Nephron progenitor cell (in vitro differentiated cells): ENCODE measurements at regions not wholly inside any gene's neighbourhood (a gene's known extent, or its start where the extent isn't known, plus 50 kb on each side); places are given as distances from the start of the nearest gene placed in this dataset.
"Not testable (repeated sequence)": the region's sequence is repeated elsewhere in the genome, so short reads cannot be mapped to it uniquely, and the experiment has no call there.

Source experiments
- DNase-seq: peaks from one replicate; pipeline ENCODE4 v3.0.0; 2021
- H3K27ac Mint-ChIP-seq: 2 replicates; pipeline ENCODE4 v1.8.0; 2021; ENCODE audit warnings: mild to moderate bottlenecking, moderate library complexity, mixed read lengths
- H3K27me3 Mint-ChIP-seq: 2 replicates; pipeline ENCODE4 v1.8.0; 2021; ENCODE audit warnings: mild to moderate bottlenecking, low read depth, mixed read lengths; ENCODE audit not compliant: poor library complexity
- H3K36me3 Mint-ChIP-seq: 2 replicates; pipeline ENCODE4 v1.8.0; 2021; ENCODE audit warnings: low read depth, mixed read lengths
- H3K4me1 Mint-ChIP-seq: 2 replicates; pipeline ENCODE4 v1.8.0; 2021; ENCODE audit warnings: mixed read lengths
- H3K4me3 Mint-ChIP-seq: 2 replicates; pipeline ENCODE4 v1.8.0; 2021; ENCODE audit warnings: mild to moderate bottlenecking, moderate library complexity, mixed read lengths
- H3K9me3 Mint-ChIP-seq: 2 replicates; pipeline ENCODE4 v1.8.0; 2021; ENCODE audit warnings: mild to moderate bottlenecking, moderate library complexity, mixed read lengths
- CTCF ChIP-seq: fragments of 200-600 bp; sonication (generic); IDR thresholded peaks from 2 replicates; pipeline ENCODE4 v1.5.0; 2021; ENCODE audit warnings: antibody characterized with exemption

- H3K27me3 Mint-ChIP-seq = no peaks in the 10 kb centered on the region
- no peak overlapping the region for H3K4me3 Mint-ChIP-seq
- peaks cover 8% of the 10 kb centered on the region for H3K9me3 Mint-ChIP-seq
Measured at GRCh38 chr9:78103971-78104433, 72.4 kb upstream of the GNAQ start.

GRCh38 chr9:78101247-78101646 lies 69.6 kb upstream of the GNAQ start:
- TF ChIP-seq CTCF = no peak
- Mint-ChIP-seq H3K27ac (no peak overlapping the region), H3K27me3 (peaks cover 5% of the 10 kb centered on the region), H3K4me1 (peaks cover 7% of the 10 kb centered on the region), H3K4me3 (no peak overlapping the region), H3K36me3 (no peaks in the 10 kb centered on the region), H3K9me3 (peaks cover 8% of the 10 kb centered on the region)
- DNase-seq = no peak

More at GRCh38 chr9:78103971-78104433, 72.4 kb upstream of the GNAQ start:
- H3K27ac Mint-ChIP-seq = no peak overlapping the region
- DNase-seq = no peak
- H3K4me1 Mint-ChIP-seq = peaks cover 7% of the 10 kb centered on the region
- H3K36me3 Mint-ChIP-seq = no peaks in the 10 kb centered on the region
- no peak for TF ChIP-seq CTCF

- no peak for TF ChIP-seq CTCF
- Mint-ChIP-seq H3K27me3 (peaks cover 5% of the 10 kb centered on the region), H3K27ac (no peak overlapping the region), H3K9me3 (peaks cover 8% of the 10 kb centered on the region), H3K36me3 (no peaks in the 10 kb centered on the region), H3K4me3 (no peak overlapping the region), H3K4me1 (peaks cover 7% of the 10 kb centered on the region)
- DNase-seq = no peak
Measured at GRCh38 chr9:78097541-78097940, 65.9 kb upstream of the GNAQ start.

GRCh38 chr9:78091731-78092130 lies 60.1 kb upstream of the GNAQ start:
- Mint-ChIP-seq H3K4me1 (no peaks in the 10 kb centered on the region), H3K27me3 (no peaks in the 10 kb centered on the region), H3K9me3 (peaks cover 9% of the 10 kb centered on the region), H3K27ac (no peak overlapping the region), H3K36me3 (no peaks in the 10 kb centered on the region), H3K4me3 (no peak overlapping the region)
- no peak for DNase-seq
- no peak for TF ChIP-seq CTCF

DNA sequence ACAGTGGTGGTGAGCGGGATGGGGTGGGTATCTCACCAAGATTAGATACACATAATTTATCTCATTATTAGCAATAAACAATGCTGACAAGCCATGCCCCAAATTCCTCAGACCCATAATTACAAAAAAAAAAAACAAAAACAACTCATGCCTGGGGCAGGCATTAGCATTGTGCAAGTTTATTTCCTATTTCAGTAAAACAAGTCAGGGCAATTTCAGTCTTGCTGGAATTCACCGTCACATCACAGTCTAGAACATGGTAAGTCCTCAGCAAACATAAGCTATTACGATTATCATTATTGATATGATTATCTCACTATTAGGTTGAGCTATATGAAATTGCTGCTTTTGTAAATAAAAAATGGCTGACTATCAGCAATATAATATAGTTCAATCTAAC lies 57.5 kb upstream of the GNAQ start:
- no peak for TF ChIP-seq CTCF

DNA sequence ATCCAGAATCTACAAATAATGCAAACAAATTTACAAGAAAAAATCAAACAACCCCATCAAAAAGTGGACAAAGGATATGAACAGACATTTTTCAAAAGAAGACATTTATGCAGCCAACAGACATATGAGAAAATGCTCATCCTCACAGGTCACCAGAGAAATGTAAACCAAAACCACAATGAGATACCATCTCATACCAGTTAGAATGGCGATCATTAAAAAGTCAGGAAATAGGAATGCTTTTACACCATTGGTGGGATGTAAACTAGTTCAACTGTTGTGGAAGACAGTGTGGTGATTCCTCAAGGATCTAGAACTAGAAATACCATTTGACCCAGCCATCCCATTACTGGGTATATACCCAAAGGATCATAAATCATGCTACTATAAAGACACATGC lies 56.6 kb upstream of the GNAQ start:
- not testable (repeated sequence) for H3K36me3 Mint-ChIP-seq, H3K27me3 Mint-ChIP-seq, H3K4me3 Mint-ChIP-seq, DNase-seq, H3K27ac Mint-ChIP-seq, H3K4me1 Mint-ChIP-seq
- H3K9me3 Mint-ChIP-seq = peaks cover 28% of the 10 kb centered on the region

More for the DNA sequence above, 57.5 kb upstream of the GNAQ start:
- H3K9me3 Mint-ChIP-seq = peaks cover 24% of the 10 kb centered on the region
- no peak for DNase-seq
- H3K4me1 Mint-ChIP-seq = no peaks in the 10 kb centered on the region
- H3K27ac Mint-ChIP-seq = no peak overlapping the region
- no peaks in the 10 kb centered on the region for H3K36me3 Mint-ChIP-seq
- H3K27me3 Mint-ChIP-seq = no peaks in the 10 kb centered on the region
- H3K4me3 Mint-ChIP-seq = no peak overlapping the region
